ENCODE measurements at regions not wholly inside any gene's neighbourhood (a gene's known extent, or its start where the extent isn't known, plus 50 kb on each side); places are given as distances from the start of the nearest gene placed in this dataset.
"Not testable (repeated sequence)": the region's sequence is repeated elsewhere in the genome, so short reads cannot be mapped to it uniquely, and the experiment has no call there.

DNA sequence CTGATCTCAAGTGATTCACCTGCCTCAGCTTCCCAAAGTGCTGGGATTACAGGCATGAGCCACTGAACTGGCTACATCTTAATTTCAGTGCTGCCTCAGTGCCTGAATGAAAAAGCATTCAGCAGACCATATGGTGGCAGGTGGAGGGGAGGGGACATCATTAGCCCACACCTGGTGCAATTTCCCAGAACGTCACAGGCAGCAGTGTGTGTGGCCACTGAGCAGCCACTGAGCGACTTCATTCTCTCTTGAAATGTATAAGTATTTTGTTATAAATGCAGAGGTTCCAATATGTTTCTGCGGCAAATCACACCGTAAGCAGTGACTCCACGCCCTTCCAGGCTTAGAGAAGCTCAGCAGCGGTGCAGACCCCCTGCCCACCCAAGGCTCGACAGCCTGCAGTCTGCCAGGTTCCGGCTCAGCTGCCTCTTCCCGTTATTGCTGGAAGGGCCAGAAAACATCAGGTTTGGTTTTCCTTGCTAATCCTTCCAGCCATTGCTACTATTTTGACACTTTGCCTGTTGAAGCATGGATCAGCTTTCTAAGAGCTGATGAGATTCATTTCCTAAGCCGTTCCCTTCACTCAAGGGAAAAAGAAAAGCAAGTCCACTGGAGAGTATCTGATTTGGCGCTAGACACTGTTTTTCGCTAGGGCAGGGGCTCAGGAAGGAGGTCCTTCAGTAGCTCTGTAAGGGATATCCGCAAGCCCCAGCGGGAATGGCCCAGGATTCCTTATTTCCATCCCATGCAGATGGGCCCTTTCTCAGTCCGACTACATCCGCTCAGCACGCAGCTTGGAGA, 250.7 kb downstream of the VAPA start:
- no peak for DNase-seq (ENCODE audit: low read depth)

DNA sequence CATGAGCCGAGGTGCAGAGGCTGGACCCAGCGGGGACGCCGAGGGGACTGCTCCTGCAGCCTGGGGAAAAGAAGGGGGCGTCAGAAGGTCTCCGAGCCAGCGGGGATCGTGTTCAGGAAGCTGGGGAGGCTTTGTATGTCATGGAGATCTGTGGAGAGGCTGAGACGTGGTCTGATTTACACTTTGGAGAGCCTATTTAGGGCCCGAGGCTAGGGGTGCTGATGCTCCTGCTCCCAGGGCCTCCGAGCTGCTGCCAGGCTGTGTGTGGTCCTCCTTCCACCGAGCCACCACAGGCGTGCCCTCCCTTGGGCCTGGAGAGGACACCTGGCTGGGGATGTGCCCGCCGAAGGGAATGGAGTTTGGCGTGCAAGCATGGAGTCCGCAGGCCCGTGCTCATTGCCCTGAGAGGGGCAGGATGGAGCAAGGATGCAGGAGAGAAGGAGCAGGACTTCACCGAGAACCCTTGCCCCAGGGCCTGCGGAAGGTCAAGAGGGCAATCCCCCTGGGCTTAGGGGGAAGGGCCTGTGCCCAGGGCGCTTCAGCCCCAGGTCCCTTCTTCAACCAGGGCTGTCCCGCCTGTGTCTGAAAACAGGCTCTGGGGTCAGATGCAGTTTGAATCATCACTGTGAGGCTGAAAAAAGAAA, 252.5 kb downstream of the VAPA start:
- DNase-seq (ENCODE audit: low read depth) = no peak

DNA sequence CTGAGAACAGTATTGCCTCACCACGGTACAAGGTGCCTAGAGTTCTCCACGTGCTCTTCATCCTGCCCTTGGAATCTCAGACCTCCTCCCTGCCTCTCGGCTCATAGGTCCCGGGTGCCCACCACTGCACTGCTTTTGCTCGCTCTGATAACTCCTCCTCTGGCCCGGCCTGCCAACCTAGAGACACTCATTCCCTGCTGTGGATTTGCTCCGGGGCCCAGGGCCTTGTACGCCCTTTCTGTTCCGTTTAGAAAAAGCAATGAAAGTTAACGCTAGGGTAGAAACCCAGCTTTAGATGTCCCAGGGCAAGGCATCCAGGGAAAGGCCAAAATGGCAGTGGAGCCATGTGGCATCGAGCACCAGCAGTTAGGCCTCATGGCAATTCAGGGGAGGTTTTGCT, 253.9 kb downstream of the VAPA start:
- no peak for DNase-seq (ENCODE audit: low read depth)

DNA sequence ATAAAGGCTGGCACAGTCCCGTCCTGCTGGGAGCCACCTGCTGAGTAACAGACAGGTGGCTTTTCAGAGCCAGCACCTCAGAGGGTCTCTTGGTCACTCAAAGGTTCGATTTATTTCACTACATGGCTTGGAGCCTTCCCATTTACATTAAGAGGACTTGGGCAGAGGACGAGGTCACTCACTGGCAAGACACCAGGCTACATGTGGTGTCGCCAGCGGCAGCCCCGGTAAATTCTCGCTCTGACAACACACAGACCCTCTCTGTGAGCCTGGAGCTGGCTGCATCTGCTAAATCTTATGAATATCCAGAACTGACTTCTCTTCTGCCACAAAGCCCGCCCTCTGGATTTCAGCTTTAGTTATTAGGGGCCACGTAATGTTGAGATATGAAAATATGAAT, 254.7 kb downstream of the VAPA start:
- DNase-seq (ENCODE audit: low read depth) = no peak

DNA sequence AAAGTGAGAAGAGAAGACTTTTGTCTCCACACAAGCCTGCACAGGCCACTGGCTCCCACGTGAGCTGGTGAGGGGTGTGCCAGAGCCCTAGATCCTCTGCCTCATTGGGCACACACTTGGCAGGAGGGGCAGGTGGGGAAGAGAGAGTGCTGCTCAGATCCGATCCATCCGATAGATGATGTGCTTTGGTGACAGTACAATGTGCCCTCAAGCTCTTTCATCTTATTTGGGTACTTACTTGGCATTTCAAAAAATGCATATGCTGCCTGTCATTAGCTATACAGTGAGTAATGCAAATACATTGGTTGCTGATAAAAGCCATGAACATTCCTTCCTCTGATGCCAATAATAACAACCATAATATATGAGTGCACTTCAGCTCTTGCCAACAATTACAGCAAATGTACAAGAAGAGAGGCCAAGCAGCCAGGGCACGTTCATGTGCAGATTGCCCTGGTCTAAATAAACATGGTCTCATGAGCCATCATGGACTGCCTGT, 255.3 kb downstream of the VAPA start:
- DNase-seq (ENCODE audit: low read depth) = no peak

DNA sequence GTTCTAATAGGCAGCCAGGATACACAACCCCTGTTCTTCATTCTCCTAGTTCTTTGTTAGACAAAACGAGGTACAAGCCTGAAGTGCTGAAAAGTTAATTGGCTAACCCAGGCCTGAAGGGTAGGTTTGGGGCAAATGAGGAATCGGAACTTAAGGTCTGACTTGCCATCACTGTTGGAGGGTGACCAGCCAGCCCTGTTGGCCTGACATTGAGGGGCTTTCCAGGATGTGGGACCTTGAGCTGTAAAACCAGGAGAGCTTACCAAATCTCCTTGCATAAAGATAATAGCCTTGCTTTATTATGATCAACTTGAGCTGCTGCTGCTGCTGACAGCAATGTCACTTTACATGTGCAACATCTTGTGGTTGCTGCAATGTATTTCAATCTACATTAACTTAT, 256.0 kb downstream of the VAPA start:
- DNase-seq (ENCODE audit: low read depth) = no peak

DNA sequence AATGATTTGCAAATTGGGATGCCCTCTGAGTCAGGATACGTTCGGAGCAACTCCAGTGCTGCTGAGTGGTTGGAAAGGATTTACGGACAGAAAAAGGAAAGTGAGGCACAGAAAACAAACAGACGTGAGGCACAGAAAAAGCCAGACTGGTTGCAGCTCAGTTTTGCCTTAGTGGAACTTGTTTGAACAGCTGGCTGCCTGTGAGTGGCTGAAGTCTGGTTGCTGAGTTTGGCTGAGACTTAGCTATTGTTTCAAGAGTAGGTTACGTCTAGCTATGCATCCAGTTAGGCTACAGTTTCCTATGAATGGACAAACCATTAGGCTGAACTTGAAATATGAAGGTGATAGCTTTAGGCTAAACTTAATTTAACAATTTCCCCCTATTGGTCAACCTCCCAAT, 256.6 kb downstream of the VAPA start:
- DNase-seq (ENCODE audit: low read depth) = no peak

DNA sequence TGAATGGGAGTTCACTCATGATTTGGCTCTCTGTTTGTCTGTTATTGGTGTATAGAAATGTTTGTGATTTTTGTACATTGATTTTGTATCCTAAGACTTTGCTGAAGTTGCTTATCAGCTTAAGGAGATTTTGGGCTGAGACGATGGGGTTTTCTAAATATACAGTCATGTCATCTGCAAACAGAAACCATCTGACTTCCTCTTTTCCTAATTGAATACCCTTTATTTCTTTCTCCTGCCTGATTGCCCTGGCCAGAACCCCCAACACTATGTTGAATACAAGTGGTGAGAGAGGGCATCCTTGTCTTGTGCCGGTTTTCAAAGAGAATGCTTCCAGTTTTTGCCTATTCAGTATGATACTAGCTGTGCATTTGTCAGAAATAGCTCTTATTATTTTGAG, 261.5 kb downstream of the VAPA start:
- DNase-seq (ENCODE audit: low read depth) = not testable (repeated sequence)

DNA sequence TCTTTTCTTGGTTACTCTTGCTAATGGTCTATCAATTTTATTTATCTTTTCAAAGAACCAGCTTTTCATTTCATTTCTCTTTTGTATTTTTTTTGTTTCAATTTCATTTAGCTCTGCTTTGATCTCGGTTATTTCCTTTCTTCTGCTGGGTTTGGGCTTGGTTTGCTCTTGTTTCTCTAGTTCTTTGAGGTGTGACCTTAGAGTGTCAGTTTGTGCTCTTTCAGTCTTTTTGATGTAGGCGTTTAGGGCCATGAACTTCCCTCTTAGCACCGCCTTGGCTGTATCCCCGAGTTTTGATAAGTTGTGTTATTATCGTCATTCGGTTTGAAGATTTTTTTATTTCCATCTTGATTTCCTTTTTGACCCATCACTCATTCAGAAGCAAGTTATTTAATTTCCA, 265.5 kb downstream of the VAPA start:
- DNase-seq (ENCODE audit: low read depth) = not testable (repeated sequence)

DNA sequence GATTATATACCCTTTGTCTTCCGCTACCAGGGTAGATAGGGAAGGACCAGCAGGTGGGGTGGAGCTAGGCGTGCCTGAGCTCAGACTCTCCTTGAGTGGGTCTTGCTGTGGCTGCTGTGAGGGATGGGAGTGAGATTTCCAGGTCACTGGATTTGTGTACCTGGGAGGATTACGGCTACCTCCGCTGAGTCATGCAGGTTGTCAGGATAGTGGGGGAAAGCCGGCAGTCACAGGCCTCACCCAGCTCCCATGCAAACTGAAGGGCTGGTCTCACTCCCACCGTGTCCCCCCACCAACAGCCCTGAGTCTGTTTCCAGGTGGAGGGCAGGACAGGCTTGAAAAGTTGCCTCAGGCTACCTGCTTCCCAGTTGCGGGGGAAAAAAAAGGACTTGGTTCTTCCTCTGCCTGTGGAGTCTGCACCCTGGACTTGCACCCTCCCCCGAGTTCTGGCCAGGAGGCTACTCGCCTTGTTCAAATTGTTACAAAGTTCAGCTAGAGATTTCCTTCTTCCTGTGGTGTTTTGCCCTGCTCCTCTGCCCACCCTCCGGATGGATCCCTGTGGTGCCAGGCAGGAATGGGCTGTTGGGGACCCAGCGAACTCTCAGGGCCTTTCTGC, 268.3 kb downstream of the VAPA start:
- no peak for DNase-seq (ENCODE audit: low read depth)

DNA sequence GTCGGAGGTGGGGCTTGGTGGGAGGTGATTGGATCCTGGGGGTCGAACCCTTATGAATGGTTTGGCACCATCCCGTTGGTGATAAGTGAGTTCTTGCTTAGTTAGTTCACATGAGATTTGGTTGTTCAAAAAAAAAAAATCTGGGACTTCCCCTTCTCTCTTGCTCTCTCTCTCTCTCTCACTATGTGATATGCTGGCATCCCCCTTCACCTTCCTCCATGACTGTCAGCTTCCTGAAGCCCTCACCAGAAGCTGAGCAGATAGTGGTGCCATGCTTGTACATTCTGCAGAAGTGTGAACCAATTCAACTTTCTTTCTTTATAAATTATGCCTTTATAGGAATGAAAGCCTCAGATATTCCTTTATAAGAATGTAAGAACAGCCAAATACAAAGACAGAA, 269.7 kb upstream of the APCDD1 start:
- no peak for DNase-seq (ENCODE audit: low read depth)

DNA sequence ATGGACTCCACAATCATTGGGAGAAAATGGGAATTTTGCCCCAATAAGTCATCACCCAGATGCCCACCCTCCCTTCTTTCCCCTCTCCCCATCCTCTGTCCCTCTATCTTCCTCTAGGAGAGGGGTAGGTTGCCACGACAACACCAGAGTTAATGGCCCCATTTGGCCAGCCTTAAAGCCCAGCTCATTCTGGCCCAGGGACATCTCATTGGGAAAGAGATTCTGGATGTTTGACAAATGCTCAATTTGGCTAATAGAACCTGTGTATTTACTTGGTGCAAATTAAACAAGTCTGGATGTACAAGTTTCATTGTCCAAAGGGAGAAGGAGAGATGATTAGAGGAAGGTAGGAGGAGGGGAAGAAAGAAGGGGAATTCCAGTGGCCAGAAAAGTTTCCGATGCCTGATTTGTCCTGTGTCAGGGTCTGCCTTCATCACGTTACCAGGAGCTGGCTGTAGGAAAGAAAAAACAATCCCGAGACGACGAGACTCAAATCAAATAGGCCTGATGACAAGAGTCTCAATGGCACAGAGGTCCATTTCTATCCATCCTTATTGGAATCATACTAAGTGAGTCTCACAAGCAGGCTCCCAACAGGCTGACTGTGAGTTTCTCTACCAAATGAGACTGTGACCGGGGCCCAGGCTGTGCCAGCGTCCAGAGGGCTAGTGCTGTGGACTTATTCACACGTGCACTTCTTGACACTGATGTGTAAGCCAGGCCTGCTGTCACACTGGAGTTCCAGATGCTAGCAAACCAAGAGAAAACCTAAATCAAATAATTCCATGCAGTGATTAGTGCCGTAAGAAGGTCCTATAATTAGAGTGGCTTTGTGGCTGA, 265.2 kb upstream of the APCDD1 start:
- DNase-seq (ENCODE audit: low read depth) = no peak

DNA sequence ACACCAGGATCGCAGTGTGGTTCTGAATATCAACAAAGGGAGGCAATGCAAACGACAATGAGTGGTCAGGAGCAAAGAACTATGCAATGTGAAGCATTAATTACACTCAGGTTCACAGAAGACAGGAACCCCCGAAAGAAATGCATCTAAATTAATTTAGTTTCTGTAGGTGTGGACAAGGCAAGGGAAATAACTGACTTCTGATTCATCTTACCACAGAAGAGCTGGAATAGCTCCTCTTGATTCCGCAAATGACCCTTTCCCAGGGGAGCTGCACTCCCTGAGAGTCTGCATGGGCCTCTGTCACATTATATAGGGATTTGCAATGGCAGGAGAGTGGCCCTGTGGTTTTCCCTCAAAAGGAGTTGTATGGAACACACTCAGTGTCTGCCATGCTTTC, 263.9 kb upstream of the APCDD1 start:
- DNase-seq (ENCODE audit: low read depth) = peak; percentile 34

DNA sequence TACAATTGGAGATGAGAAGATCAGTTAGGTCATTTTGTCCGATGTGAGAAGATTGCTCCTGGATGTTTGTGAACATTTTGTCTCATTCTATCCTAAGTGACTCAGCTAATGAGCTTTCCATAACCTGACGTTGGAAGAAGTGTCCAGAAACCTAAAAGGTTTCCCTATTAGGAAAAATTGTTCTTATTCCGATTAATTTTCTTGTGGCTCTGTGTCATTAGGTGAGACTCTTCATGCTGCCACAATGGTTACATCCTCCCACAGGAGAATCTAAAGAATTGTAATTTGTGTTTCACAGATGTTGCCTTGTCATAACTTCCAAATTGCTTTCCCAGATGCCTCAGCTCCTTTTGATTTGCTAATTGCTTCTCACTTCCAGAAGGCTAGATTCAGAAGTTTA, 261.0 kb upstream of the APCDD1 start:
- DNase-seq (ENCODE audit: low read depth) = no peak

DNA sequence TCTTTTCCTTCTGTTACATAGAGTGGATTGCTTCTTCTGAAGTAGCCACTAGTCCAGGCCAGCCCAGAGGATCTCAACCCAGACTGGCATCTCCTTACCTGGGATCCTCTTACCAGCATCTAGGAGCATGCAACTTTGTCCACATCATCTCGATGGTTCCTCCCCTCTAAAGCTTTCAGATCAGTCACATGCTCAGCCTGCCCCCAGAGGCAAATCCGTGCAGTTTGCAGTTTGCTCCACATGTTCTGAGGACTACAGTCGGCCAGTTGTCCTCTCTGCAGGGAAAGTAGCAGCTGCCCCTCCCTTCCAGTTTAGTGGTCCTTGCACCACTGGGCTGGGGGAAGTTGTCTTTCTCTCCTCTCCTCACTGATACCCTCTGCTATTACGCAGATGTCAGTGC, 259.8 kb upstream of the APCDD1 start:
- no peak for DNase-seq (ENCODE audit: low read depth)

DNA sequence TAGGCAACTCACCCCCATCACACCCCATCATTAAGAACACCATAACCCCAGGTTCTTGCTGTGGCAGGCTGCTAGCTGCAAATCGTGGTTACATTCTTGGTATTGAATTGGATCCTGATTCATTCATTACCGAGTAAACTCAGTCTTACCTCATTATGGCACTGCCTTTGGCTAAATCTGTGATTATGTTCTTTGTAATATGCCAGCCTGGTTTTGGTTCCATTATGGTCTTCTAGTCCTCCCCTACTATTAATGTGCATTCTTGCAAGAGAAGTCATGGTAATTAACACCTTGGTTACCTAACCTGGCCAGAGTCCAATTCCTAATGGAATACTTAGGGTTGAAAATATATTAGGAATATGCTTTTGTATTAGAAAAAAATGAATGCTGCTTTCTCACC, 258.9 kb upstream of the APCDD1 start:
- DNase-seq (ENCODE audit: low read depth) = no peak

DNA sequence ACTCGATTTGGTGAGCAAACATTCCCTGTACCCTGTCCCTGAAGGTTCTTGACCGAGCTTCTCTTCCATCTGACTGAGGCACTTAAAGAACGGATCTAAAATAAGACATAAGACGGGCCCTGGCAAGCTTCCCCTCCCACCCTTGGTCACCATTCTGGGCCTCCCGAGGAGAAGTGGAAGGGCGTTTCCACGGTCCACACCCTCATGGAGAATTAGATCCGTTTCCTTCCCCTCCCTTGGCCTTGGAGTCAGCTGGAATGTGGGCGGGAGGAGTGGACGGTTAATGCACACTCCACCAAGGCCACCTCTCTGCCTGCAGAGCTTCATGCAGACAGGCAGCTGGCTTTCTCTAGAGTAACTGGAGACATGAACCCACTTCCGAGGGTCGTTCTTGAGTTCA, 257.3 kb upstream of the APCDD1 start:
- DNase-seq (ENCODE audit: low read depth) = no peak

DNA sequence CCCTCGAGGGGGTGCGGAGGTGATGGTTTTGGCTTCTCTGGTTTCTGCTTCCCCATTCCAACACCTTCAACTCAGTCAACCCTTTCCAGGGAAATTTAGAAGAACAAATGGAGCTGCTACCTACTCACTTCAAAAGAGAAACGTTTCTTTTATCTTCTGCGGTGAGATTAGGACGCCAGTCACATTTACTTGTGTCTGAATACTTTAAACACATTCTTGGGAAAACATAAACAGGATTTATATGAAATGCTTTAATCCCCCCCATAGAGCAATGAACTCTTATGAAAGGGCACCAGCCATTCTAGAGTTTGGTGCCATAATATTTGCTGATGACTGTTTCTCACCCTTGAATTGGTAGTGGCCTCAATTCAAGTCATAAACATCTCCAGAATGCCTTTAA, 253.2 kb upstream of the APCDD1 start:
- no peak for DNase-seq (ENCODE audit: low read depth)

DNA sequence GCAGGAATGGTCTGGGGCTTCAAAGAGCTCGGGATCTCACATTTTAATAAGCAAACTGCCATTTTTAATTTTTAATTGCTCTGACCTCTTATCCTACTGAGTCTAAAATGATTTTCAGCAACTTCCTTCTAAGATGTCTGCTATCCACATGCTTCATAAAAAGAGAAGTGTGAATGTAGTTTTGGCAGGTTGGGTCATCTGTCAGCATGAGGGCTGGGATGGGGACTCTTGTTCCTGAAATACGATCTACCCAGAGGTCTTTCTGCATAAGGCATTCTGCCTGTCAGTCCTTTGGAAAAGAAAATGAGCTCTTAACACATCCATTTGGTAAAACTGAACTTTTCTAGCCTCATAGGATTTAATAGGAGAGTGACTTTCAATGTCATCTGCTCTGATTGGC, 252.8 kb upstream of the APCDD1 start:
- no peak for DNase-seq (ENCODE audit: low read depth)

DNA sequence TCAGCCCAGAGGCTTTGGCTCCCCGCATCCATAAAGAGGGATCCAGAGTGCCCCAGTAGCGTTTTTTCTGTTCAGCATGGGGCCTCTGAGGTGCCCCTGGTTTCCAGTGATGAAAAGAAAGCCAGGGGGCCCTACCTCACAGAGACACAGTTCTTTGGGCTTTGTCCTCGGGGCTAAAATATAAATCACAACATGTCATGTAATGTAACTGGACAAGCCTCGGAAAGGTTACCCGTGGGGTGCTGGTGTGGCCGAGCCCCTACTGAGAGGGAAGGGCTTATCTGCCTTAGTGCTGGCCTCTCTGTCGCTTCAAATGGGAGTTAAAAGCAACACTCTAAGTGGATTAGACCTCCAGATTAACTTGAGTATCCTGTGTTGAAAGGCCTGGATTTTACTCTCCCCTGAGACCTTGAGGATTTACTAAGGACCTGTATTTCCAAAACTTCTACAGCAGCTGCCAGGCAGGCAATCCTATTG, 251.6 kb upstream of the APCDD1 start:
- DNase-seq (ENCODE audit: low read depth) = no peak

DNA sequence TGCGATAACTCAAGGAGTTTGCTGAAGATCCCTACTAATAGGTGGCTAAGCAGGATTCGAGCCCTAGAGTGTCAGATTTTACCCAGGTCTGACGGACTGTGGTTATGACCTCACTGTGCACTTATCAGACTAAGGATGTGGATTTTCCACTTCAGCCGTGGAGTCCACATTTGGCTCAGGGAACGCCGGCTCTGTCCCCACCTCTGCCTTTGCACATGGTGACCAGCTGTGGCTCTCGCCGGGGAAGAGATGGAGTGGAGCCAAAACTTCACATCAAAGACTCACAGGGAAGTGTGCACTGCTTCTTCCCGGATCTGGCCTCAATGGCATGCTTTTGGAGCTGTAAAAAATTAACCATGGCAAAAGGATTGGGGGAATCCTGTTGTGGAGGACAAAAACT, 249.3 kb upstream of the APCDD1 start:
- DNase-seq (ENCODE audit: low read depth) = no peak

Data from HT1080 (cell line).